AG04450 (cell line): ENCODE measurements at regions not wholly inside any gene's neighbourhood (a gene's known extent, or its start where the extent isn't known, plus 50 kb on each side); places are given as distances from the start of the nearest gene placed in this dataset.

Source experiments
- CTCF ChIA-PET: fragments of 300-600, 350-600 bp; formaldehyde crosslinking; extraction: SDS; loops from one replicate; lab custom pipeline; 2022; ENCODE audit warnings: antibody characterized with exemption, inconsistent platforms; lab: Charles Lee
- POLR2A ChIA-PET: fragments of 350-600 bp; formaldehyde crosslinking; extraction: SDS; loops from one replicate; lab custom pipeline; 2021; ENCODE audit warnings: antibody characterized with exemption, inconsistent platforms; lab: Yijun Ruan, JAX
- DNase-seq: peaks from one replicate; pipeline ENCODE4 v3.0.0-alpha.2; 2011; ENCODE audit warnings: low read depth, low spot score
- H3K27ac ChIP-seq: one replicate; pipeline ENCODE4 v1.5.1; 2012; ENCODE audit warnings: low read depth, low read length, control low read depth
- H3K27me3 ChIP-seq: one replicate; pipeline ENCODE4 v1.6.0; 2012; ENCODE audit warnings: low read length; ENCODE audit not compliant: control insufficient read depth, insufficient read depth
- H3K4me3 ChIP-seq: 2 replicates; pipeline ENCODE4 v1.5.1; 2011; ENCODE audit warnings: mild to moderate bottlenecking, low read depth, low read length, control low read depth
- H3K9me3 ChIP-seq: 2 replicates; pipeline ENCODE4 v1.5.1; 2012; ENCODE audit warnings: low read length; ENCODE audit not compliant: control insufficient read depth, insufficient read depth
- TF ChIP-seq, protein P1 (sequence below): IDR thresholded peaks from 2 replicates; pipeline ENCODE4 v1.5.1; 2011; ENCODE audit warnings: low read depth, low read length, control low read depth, inconsistent platforms

DNA sequence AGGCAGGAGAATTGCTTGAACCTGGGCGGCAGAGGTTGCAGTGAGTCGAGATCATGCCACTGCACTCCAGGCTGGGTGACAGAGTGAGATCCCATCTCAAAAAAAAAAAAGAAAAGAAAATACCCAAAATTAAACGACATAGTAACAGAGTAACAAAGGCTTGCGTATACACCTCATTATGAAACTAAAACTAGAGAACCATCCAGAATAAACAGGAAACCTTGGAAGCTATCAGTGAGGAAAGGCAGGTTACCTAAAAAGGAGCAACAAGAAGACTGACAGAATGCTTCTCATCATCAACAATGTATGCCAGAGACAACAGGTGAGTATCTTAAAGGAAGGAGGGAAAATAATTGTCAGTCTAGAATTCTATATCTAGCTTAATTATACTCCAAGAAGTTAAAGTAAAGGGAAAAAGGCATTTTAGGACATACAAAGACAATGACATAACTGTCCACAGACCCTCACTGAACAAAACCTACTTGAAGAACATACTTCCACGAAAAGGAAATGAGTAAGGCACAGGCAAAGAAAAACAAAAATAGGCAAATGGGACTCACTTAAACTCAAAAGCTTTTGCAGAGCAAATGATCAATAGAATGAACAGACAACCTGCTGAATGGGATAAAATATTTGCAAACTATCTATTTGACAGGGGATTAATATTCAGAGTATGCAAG, 64.1 kb upstream of the NT5E start:
- Histone ChIP-seq H3K27ac (no peak overlapping the region), H3K27me3 (no peaks in the 10 kb centered on the region), H3K9me3 (no peaks in the 10 kb centered on the region), H3K4me3 (no peak overlapping the region)
- TF ChIP-seq, protein P1, sequence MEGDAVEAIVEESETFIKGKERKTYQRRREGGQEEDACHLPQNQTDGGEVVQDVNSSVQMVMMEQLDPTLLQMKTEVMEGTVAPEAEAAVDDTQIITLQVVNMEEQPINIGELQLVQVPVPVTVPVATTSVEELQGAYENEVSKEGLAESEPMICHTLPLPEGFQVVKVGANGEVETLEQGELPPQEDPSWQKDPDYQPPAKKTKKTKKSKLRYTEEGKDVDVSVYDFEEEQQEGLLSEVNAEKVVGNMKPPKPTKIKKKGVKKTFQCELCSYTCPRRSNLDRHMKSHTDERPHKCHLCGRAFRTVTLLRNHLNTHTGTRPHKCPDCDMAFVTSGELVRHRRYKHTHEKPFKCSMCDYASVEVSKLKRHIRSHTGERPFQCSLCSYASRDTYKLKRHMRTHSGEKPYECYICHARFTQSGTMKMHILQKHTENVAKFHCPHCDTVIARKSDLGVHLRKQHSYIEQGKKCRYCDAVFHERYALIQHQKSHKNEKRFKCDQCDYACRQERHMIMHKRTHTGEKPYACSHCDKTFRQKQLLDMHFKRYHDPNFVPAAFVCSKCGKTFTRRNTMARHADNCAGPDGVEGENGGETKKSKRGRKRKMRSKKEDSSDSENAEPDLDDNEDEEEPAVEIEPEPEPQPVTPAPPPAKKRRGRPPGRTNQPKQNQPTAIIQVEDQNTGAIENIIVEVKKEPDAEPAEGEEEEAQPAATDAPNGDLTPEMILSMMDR = no peak
- CTCF ChIA-PET = no interaction called here
- POLR2A ChIA-PET = interaction anchor here (1.0 kb wide), 1 partner anchor 14 kb away, joined by 8 read pairs; no protein-coding TSS in a partner anchor
- DNase-seq = no peak

DNA sequence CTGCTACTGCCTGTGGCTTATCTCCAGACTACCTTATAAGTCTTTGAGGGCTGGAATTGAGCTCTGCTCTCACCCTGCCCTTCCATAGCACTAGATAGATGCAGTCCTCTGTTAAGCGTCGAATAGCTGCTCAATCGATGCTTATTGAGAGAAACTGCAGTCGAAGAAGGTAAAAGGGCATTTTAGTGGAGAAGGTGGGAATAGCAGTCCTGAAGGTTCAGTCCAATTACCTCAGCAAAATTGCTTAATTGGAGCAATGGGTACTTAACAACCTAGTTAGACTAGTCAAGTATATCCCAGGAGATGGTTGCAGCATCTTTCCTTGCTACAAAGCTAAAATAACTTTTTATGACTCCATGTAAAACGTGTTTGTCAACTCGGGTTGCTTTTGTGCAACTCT, 66.8 kb upstream of the NT5E start:
- TF ChIP-seq, protein P1 = no peak
- no peak overlapping the region for H3K4me3 ChIP-seq
- H3K27ac ChIP-seq = no peak overlapping the region
- CTCF ChIA-PET = interaction anchor here (1.3 to 1.8 kb wide), 2 partner anchors 21 to 100 kb away, joined by 3 to 9 read pairs; no protein-coding TSS in a partner anchor
- no peak for DNase-seq
- no peaks in the 10 kb centered on the region for H3K27me3 ChIP-seq
- no peaks in the 10 kb centered on the region for H3K9me3 ChIP-seq
- POLR2A ChIA-PET = no interaction called here

DNA sequence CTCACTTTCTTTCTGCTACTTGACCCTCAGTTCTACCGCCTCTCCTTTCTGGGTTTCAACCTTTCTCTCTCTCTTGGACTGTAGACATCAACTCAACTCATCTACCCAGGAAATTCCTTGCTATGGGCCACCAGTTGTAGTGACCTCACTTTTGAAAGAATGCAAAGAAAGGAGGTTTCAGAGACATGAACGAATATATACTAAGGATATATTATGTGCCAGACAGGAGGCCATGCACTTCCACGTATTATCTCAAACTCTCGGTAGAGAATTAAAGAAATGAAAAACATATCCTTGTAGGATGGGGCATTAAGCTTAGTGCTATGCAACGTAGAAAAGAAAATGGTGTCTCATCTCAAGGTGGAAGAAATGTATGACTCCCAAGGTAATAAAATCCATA, 67.3 kb upstream of the NT5E start:
- Histone ChIP-seq H3K27ac (no peak overlapping the region), H3K4me3 (no peak overlapping the region), H3K9me3 (peaks cover 2% of the 10 kb centered on the region), H3K27me3 (no peaks in the 10 kb centered on the region)
- ChIA-PET CTCF (interaction anchor here (1.3 to 1.8 kb wide), 2 partner anchors 20 to 100 kb away, joined by 3 to 9 read pairs; no protein-coding TSS in a partner anchor), POLR2A (no interaction called here)
- TF ChIP-seq, protein P1 = no peak
- DNase-seq = no peak

DNA sequence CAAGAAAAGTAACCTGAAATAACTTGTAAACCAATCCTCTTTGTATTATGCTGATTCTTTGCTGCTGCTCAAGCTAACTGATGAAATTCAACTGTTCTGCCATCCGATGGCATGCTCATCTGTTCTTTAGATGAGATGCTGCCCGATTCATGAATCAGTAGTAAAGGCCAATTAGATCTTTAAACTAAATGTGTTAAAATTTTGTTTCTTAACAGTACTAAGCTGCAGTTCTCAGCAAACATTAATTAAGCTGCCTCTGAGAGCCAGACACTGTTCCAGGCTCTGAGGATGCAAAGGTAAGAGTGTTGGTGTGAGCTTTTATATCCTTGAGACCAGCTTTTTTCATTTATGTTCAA, 77.0 kb upstream of the NT5E start:
- CTCF ChIA-PET = interaction anchor here (1.0 to 1.2 kb wide), 3 partner anchors 50 to 164 kb away, joined by 3 to 5 read pairs (median 4); no protein-coding TSS in a partner anchor
- H3K4me3 ChIP-seq = no peak overlapping the region
- no peak for DNase-seq
- no peaks in the 10 kb centered on the region for H3K27me3 ChIP-seq
- H3K27ac ChIP-seq = no peak overlapping the region
- peaks cover 7% of the 10 kb centered on the region for H3K9me3 ChIP-seq
- TF ChIP-seq, protein P1 = no peak
- POLR2A ChIA-PET = no interaction called here

DNA sequence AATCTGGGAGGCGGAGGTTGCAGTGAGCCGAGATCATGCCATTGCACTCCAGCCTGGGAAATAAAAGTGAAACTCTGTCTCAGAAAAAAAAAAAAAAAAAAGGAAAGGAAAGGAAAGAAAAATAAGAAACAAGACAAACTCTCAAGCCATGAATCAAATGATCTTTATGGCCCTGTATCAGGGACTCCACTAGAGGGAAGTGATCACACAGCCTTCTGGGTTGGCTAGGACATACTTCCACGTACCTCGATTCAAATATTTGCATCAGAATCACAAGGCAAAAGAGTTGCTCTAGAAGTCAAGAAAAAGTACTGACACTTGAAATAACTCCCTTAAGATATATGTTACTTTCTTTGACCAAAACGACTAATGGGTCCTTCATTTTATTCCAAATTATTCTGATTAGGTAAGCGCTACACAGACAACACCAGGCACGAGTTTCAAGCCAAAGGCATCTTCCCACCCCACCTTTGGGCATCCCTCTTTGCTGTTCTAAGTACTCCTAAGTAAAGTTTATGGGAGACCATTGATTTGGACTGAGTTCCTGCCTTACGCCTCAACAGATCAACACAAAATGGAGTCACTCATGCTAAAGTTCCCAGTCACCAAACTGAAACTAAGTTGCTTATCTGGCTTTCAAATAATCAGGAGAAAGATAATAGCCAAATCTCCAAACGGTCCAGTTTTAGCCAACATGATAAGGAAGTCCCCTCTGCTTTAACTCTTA, 77.5 kb upstream of the NT5E start:
- POLR2A ChIA-PET = no interaction called here
- CTCF ChIA-PET = interaction anchor here (0.7 to 1.2 kb wide), 3 partner anchors 24 to 165 kb away, joined by 3 to 5 read pairs (median 5); no protein-coding TSS in a partner anchor
- H3K9me3 ChIP-seq = peaks cover 3% of the 10 kb centered on the region
- TF ChIP-seq, protein P1 = no peak
- no peak overlapping the region for H3K27ac ChIP-seq
- no peaks in the 10 kb centered on the region for H3K27me3 ChIP-seq
- H3K4me3 ChIP-seq = no peak overlapping the region
- no peak for DNase-seq
